OCI-LY7 (cell line): ENCODE measurements at regions not wholly inside any gene's neighbourhood (a gene's known extent, or its start where the extent isn't known, plus 50 kb on each side); places are given as distances from the start of the nearest gene placed in this dataset.

Experiments used
- BruUV-seq: library from RNA; stranded (reverse); fragments of 400-500 nt; replicated peaks from 2 replicates; lab custom pipeline; 2021; lab: Mats Ljungman, UMichigan
- CTCF ChIA-PET: fragments of 300-600 bp; sonication (Branson Sonifier 250); formaldehyde crosslinking; loops from one replicate; lab custom pipeline; 2022; ENCODE audit warnings: antibody characterized with exemption; ENCODE audit not compliant: unreplicated experiment; lab: Charles Lee
- POLR2A ChIA-PET: fragments of 300-600 bp; sonication (Branson Sonifier 250); formaldehyde crosslinking; loops from one replicate; lab custom pipeline; 2022; ENCODE audit warnings: antibody characterized with exemption; lab: Charles Lee
- DNase-seq: peaks from one replicate; pipeline ENCODE4 v3.0.0-alpha.2; 2015; ENCODE audit warnings: low spot score
- H2AFZ ChIP-seq: fragments of 200-600 bp; sonication (generic), shearing (Covaris generic); 2 replicates; pipeline ENCODE4 v1.6.1; 2014; ENCODE audit warnings: mild to moderate bottlenecking, antibody characterized with exemption, low read length, moderate library complexity
- H3K27ac ChIP-seq: fragments of 200-600 bp; sonication (generic); 2 replicates; pipeline ENCODE4 v1.5.1; 2014; ENCODE audit warnings: mixed run types, low read depth, mild to moderate bottlenecking, moderate library complexity, low read length, inconsistent platforms; ENCODE audit not compliant: poor library complexity, severe bottlenecking
- H3K36me3 ChIP-seq: fragments of 200-600 bp; sonication (generic); 2 replicates; pipeline ENCODE4 v1.6.1; 2014; ENCODE audit warnings: mild to moderate bottlenecking, antibody characterized with exemption, low read length, moderate library complexity, mixed read lengths; ENCODE audit not compliant: insufficient read depth
- H3K4me1 ChIP-seq: fragments of 200-600 bp; sonication (generic); 2 replicates; pipeline ENCODE4 v1.5.1; 2014; ENCODE audit warnings: mild to moderate bottlenecking, low read length; ENCODE audit not compliant: insufficient read depth, poor library complexity, severe bottlenecking
- H3K4me2 ChIP-seq: fragments of 200-600 bp; sonication (generic); 2 replicates; pipeline ENCODE4 v1.6.1; 2014; ENCODE audit warnings: mild to moderate bottlenecking, low read length
- H3K4me3 ChIP-seq: fragments of 200-600 bp; sonication (generic); 2 replicates; pipeline ENCODE4 v1.5.1; 2014; ENCODE audit warnings: mild to moderate bottlenecking, low read depth, low read length; ENCODE audit not compliant: poor library complexity, severe bottlenecking
- H3K79me2 ChIP-seq: fragments of 200-600 bp; sonication (generic); 2 replicates; pipeline ENCODE4 v1.6.1; 2016; ENCODE audit warnings: low read depth, mild to moderate bottlenecking, low read length, moderate library complexity, mixed read lengths; ENCODE audit not compliant: insufficient read depth
- H3K9me2 ChIP-seq: fragments of 200-600 bp; sonication (generic); 2 replicates; pipeline ENCODE4 v1.6.1; 2016; ENCODE audit warnings: mild to moderate bottlenecking, low read length, mixed read lengths; ENCODE audit not compliant: insufficient read depth
- H3K9me3 ChIP-seq: fragments of 200-600 bp; sonication (generic); 2 replicates; pipeline ENCODE4 v1.6.1; 2014; ENCODE audit warnings: mild to moderate bottlenecking, mixed run types, low read length, mixed read lengths
- H4K20me1 ChIP-seq: fragments of 200-600 bp; sonication (generic); 2 replicates; pipeline ENCODE4 v1.6.1; 2014; ENCODE audit warnings: mild to moderate bottlenecking, antibody characterized with exemption, low read length, moderate library complexity, mixed read lengths; ENCODE audit not compliant: insufficient read depth
- EZH2phosphoT487 ChIP-seq: fragments of 200-600 bp; sonication (generic); IDR thresholded peaks from 2 replicates; pipeline ENCODE4 v1.6.1; 2018; ENCODE audit warnings: low read depth, borderline replicate concordance, mild to moderate bottlenecking, mixed run types, antibody characterized with exemption, low read length, moderate library complexity, mixed read lengths
- intact Hi-C: fragments of 100-400 bp; cut with micrococcal nuclease; formaldehyde crosslinking; loops from one replicate; pipeline ENCODE4 v1.10.0; 2022; ENCODE audit not compliant: unreplicated experiment
- TF ChIP-seq, protein P1 (sequence below): fragments of 200-600 bp; sonication (generic); conservative IDR thresholded peaks from 2 replicates; pipeline ENCODE4 v1.5.1; 2014; ENCODE audit warnings: mild to moderate bottlenecking, antibody characterized with exemption, low read length, moderate library complexity, mixed read lengths

GRCh38 chr20:55919956-55920355 is 85.4 kb downstream of the CBLN4 start:
- H2AFZ ChIP-seq = no peak overlapping the region
- intact Hi-C loops = no loop called here
- no peaks in the 10 kb centered on the region for H3K9me3 ChIP-seq
- DNase-seq = no peak
- TF ChIP-seq, protein P1, sequence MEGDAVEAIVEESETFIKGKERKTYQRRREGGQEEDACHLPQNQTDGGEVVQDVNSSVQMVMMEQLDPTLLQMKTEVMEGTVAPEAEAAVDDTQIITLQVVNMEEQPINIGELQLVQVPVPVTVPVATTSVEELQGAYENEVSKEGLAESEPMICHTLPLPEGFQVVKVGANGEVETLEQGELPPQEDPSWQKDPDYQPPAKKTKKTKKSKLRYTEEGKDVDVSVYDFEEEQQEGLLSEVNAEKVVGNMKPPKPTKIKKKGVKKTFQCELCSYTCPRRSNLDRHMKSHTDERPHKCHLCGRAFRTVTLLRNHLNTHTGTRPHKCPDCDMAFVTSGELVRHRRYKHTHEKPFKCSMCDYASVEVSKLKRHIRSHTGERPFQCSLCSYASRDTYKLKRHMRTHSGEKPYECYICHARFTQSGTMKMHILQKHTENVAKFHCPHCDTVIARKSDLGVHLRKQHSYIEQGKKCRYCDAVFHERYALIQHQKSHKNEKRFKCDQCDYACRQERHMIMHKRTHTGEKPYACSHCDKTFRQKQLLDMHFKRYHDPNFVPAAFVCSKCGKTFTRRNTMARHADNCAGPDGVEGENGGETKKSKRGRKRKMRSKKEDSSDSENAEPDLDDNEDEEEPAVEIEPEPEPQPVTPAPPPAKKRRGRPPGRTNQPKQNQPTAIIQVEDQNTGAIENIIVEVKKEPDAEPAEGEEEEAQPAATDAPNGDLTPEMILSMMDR = no peak
- TF ChIP-seq EZH2phosphoT487 = no peak
- H3K4me3 ChIP-seq = no peak overlapping the region
- no peaks in the 10 kb centered on the region for H3K9me2 ChIP-seq
- ChIA-PET POLR2A (interaction anchor here (0.9 to 1.5 kb wide), 2 partner anchors 30 to 631 kb away, joined by 4 to 5 read pairs; no protein-coding TSS in a partner anchor), CTCF (no interaction called here)
- H3K79me2 ChIP-seq = no peaks in the 10 kb centered on the region
- no peaks in the 10 kb centered on the region for H3K36me3 ChIP-seq
- no peaks in the 10 kb centered on the region for H4K20me1 ChIP-seq
- H3K4me2 ChIP-seq = no peak overlapping the region
- H3K27ac ChIP-seq = no peak overlapping the region
- no TSS peak for BruUV-seq
- no peaks in the 10 kb centered on the region for H3K4me1 ChIP-seq

- Histone ChIP-seq H3K36me3 (no peaks in the 10 kb centered on the region), H4K20me1 (no peaks in the 10 kb centered on the region), H3K4me3 (no peak overlapping the region), H3K27ac (no peak overlapping the region), H2AFZ (no peak overlapping the region), H3K79me2 (no peaks in the 10 kb centered on the region), H3K9me2 (no peaks in the 10 kb centered on the region), H3K4me1 (no peaks in the 10 kb centered on the region), H3K4me2 (no peak overlapping the region), H3K9me3 (no peaks in the 10 kb centered on the region)
- TF ChIP-seq, protein P1 = no peak
- no peak for TF ChIP-seq EZH2phosphoT487
- CTCF ChIA-PET = no interaction called here
- POLR2A ChIA-PET = no interaction called here
- no TSS peak for BruUV-seq
- DNase-seq = no peak
- intact Hi-C loops = no loop called here
Observed at GRCh38 chr20:55919319-55919718, 86.0 kb downstream of the CBLN4 start.

DNA sequence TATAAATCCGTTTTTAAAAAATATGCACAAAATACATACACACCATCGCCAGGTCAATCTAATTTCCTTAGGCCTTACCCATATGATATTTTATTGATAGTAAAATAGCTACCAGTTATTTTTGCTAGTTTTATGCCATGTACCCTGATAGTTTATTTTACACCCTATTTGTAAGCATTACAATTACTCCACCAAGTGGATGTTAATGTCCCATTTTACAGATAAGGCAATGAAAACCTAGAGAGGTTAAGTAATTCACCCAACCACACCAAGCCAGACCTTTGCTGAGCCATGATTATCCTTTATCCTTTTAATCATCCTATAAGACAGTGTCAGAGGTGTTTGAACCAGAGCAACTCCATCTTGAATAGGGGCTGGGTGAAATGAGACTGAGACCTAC is 86.8 kb downstream of the CBLN4 start:
- intact Hi-C loops = no loop called here
- Histone ChIP-seq H3K27ac (no peak overlapping the region), H3K4me2 (no peak overlapping the region), H3K4me3 (no peak overlapping the region), H3K36me3 (no peaks in the 10 kb centered on the region), H3K9me2 (no peaks in the 10 kb centered on the region), H2AFZ (no peak overlapping the region), H4K20me1 (no peaks in the 10 kb centered on the region), H3K4me1 (no peaks in the 10 kb centered on the region), H3K9me3 (no peaks in the 10 kb centered on the region), H3K79me2 (no peaks in the 10 kb centered on the region)
- TF ChIP-seq, protein P1 = no peak
- no TSS peak for BruUV-seq
- ChIA-PET POLR2A (no interaction called here), CTCF (no interaction called here)
- no peak for DNase-seq
